NCI-H146 treated with DMSO at 0.1 percent for 48 hours (cell line): ENCODE measurements at regions not wholly inside any gene's neighbourhood (a gene's known extent, or its start where the extent isn't known, plus 50 kb on each side); places are given as distances from the start of the nearest gene placed in this dataset.

Experiments used
- DNase-seq: peaks from one replicate; lab custom pipeline; 2025; ENCODE audit not compliant: unreplicated experiment; lab: John Stamatoyannopoulos, UW

DNA sequence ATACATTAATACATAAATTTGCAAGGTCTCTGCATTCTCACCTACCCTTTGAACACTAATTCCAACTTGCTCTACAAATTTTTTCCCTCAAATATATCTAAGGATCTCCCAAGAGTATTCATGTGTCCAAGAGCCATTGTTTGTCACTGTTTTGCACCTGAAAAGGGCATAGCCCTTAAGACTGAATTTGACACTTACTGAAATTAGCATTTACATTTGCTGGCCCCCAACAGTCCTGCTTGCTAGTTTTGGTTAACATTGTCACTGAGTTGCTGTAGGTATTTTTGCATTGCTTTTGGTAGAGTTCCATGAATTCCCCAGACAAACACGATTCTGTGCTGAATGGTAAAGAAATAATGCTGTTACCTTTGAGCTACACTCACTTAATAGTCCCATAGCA lies 57.3 kb downstream of the KCNA4 start:
- DNase-seq, result no peak

DNA sequence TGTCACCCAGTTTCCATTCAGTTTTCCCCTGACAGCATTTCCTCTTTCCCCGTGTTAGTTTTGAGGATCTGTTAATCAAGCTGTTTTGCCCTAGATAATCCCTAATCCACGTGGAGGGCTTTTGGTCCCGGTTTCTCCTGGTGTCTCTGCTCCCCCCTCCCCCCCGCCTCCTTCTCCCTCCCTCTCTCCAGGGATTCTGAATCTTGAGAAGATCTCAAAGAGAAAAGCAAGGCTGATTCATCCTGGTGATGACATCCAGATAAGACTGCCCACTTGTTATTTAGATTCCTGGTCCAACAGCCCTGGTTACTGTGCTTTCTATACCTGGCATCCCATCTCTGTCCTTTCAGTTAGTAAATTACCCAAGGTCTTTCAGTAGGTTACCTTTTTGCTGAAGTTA lies 59.4 kb downstream of the KCNA4 start:
- no peak for DNase-seq

DNA sequence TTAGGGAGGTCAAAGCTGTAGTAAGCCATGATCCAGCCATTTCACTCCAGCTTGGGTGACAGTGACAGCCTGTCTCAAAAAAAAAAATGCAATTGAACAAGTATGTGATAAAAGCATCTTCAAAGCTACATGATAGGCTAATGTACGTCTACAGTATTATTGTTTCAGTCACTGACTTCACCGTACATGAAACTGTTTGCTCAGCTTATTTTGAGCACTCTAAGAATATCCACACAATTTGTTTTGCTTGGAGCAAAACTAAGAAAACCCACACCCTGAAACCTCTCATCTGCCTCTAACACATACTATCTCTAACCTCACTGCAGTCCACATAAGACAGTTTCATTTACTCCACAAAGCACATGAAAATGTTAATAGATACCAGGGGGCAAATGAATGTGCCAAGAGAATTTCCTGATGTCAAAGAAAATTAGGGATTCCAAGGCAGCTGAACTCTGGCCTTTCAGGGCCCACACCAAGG lies 60.7 kb downstream of the KCNA4 start:
- DNase-seq, result no peak

DNA sequence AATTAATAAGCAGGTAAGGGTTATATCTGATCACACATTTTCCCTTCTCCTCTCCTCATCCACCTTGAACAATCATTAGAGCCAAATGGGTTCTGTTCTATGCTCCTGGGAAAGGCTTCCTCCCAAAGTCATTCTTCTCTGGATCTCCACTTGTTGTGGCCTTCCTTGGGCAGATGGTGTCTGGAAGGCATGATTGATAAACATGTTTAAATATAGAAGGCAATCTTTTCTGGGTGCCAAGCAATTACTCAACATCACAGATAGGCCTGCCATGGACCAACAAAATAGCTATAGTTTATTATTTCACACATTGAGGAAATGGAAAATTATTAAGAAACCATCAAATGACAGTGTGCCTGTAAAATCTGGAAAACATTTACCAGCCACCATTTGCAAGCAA lies 73.5 kb downstream of the KCNA4 start:
- DNase-seq, result no peak

DNA sequence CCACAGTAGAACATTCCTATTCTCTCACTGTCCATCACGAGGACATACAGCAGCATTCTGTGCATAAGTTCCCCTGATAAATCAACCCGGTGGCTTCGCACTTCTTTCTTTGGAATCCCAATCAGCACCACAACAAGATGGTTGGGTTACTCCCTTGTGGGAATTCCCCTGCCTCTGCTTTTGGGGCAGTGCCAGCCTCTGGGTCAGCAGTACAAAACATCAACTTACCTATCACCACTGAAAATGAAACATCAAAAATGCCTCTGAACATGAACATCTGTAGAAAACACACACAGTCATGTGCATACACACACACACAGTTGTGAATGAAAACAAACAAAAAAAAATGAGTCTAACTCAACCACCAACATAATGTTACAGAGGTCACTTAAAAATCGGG lies 79.3 kb downstream of the KCNA4 start:
- no peak for DNase-seq

DNA sequence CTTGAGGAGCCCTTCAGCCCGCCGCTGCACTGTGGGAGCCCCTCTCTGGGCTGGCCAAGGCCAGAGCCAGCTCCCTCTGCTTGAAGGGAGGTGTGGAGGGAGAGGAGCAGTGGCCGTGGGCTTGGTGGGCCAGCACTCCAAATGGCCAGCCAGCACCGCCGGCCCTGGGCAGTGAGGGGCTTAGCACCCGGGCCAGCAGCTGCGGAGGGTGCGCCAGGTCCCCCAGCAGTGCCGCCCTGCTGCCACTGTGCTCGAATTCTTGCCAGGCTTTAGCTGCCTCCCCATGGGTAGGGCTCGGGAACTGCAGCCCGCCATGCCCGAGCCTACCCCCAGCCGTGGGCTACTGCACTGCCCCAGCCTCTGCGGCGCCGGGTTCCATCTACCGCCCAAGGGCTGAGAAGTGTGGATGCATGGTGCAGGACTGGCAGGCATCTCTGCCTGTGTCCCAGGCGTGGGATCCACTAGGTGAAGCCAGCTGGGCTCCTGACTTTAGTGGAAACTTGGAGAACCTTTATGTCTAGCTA lies 82.7 kb downstream of the KCNA4 start:
- DNase-seq, result no peak

DNA sequence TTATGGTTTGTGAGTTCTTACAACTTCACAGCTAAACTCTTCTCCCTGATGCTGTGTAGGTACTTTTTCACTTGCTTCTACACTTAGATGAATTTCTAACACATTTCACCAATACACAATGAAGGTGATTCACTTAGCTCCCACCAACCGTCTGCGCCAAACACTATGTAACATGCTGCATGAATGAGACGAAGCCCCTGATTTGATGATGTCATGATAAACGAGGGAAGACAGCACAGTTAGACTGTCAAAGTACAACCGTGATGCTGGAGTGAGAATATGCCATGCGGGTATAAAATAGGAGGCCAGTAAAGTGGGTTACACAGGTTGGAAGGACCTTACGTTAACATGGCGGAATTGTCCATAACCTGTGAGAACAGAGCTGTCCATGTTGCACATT lies 100.8 kb downstream of the KCNA4 start:
- DNase-seq, result no peak

DNA sequence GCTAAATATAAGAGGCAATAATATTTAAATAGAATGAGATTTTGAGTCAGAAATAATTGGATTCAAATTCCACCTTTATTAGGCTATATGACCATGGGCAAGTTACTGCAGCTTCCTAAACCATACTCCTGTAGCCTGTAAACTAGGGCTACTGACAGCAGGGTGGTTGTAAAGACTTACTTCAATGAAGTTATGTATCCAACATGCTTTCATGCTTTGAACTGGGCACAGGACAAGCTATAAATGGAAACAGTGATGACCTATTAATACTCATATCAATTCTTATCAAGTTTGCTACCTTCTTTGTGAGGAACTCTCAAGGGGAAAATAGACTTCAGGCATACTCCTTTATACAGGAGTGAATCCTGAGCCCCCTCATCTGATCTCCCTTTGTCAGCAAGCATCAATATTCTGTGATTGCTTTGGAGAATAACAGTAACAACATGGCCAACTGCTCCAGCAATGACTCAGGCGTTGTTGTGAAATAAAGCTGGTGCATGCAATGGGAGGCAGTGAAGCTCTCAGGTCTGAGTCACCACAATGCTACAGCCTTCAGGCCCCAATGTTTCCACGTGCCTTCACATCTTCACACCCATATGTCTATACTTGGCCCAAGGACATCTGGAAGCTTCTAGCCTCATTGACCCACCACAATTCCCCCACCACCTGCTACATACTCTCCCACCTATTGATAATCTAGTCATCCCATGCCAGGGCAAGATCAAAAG lies 102.5 kb downstream of the KCNA4 start:
- DNase-seq, result no peak

DNA sequence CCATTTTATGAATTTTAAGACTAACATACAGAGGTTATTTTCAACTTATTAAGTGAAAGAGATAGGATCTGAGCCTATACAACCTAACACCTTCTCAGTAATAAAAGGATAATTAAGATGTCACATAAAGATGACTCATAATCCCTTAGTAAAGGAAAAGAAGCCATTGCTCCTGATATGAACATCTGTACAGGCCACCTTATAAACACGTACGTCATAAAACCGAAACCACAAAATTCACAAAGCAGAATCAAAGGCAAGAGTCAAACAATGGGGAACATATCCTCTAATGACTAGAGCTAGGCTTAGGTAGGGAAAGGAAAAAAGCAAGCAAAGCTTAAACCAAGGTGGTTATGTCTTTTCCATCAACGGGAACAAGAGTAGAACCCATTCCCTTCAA lies 103.5 kb downstream of the KCNA4 start:
- no peak for DNase-seq

DNA sequence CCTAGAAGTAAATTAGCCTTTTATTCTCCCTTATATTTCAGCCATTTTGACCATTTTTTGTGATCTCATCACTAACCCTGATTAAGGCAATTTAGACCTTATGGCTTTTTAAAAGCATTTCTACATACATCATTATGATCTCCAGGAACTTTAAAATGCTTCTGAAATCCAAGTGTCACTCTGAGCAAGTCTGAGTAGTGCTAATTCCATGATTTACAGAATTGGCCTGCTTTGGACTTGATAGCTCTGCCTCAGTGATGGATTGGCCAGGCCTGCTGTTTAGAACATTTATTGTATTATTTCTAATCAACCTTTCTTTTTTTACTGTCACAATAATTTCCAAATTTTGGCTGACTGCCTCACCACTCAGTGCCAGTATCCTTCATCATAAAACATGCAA lies 116.4 kb downstream of the KCNA4 start:
- no peak for DNase-seq

DNA sequence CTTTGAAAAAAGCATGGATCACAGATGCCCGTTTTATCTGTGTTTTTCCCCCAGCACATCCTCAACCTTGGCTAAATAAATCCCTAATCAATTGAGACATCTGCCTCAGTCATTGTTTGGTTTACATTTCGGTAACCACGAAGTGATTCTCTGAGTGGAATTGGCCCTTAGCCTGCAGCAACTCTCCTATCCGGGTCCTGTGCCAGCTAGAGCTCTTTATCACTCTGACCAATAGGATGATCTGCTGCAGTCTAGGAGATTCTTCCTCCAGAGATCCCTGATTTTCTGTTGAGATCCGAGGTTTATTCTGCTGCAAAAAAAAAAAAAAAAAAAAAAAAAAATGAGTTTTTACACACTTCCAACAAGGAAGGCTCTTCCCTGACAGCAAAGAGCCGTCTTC lies 137.3 kb downstream of the KCNA4 start:
- DNase-seq, result no peak

DNA sequence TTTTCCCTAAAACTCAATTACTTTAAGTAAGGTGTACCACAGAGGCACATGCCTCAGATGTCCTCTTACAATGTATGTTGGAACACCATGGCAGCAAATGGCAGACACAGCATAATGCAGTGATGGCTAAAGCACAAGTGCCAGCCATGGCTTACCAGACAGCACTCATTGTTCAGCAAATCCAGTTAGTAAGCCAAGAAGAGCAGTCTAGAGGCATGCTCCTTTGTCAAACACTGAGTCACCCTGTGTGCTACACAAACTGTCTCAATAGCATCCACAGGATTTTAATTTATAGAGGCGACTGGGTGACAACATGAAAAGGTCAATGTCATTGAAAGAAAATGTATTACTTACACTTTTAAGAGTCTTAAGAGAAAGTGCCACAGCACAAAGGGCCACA lies 140.6 kb downstream of the KCNA4 start:
- no peak for DNase-seq

DNA sequence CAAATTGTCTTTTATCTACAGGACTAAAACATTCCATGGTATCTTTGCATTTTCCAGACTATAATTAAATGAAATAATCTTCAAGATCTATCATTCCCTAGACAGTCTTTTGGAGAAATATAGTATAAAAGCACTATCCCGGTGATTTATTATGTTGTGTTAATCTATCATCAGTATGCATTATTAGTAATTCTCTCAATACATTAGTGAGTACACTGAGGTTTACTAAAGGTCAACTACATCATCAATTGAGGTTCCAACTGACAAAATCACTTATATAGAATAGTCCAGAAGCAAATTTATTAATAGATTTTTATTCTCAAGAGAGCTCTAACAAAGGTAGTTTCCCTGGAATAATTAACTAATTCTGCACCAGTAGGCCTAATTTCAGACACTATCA lies 169.6 kb downstream of the KCNA4 start:
- DNase-seq, result no peak

DNA sequence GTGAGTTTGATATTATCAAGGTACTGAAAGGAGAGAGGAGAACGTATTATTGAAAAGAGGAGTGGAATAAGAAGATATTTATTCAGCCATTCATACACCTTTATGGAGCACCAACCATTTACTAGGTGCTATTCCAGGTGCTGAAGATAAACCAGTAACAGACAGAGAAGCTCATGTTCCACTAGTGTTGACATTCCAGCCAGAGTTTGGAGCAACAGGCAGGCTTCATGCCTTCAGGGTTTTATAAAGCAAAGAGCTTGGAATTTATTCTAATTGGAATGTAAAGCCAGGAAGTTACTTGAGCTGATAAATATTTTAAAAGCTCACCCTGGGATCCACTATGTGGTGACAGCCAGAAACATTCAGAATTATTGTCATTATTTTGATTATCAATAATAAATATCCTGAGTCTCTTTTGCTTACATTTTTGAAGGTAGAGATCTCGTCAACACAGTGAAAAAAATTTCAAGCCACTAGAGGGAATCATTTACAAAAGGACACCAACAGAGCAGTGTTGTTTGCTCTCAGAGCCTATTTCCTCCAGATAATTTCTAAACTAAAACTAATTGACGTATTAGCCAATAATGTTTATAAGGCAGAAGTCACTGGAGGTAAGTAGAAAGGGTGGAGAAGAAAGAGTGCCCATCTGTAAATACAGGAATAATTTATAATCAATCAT lies 172.0 kb downstream of the KCNA4 start:
- no peak for DNase-seq

DNA sequence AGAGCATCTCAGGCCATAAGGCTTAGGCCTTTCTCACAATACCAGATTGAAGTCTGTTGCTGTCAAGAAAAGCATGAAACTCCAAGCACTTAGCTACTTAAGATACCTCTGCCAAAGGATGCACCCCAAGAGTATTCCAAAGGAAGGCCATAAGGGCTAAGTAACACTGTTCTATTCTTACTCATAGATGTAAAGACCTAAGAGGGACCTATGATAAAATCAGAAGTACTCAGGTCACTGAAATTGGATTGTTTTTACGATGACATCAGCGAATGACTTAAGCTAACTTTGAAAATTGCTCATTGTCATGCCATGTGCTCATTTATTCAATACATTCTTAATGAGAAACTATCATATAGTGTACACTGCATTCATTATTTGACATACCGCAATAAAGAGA lies 172.8 kb downstream of the KCNA4 start:
- DNase-seq, result no peak

DNA sequence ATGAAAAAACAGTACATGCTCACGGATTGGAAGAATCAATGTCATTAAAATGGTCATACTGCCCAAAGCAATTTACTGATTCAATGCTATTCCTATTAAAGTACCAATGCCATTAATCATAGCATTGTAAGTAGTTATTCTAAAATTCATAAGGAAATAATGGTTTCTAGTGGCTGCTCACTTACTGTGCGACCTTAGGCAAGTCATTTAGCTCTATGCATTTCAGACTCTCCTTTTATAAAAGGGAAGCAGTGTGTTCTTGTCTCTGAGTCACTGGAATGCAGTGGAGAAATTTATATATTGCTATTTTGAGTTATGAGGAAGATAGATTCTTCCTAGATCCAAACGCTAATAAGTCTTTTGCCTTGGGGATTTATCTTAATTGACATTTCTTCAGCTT lies 174.8 kb downstream of the KCNA4 start:
- no peak for DNase-seq

DNA sequence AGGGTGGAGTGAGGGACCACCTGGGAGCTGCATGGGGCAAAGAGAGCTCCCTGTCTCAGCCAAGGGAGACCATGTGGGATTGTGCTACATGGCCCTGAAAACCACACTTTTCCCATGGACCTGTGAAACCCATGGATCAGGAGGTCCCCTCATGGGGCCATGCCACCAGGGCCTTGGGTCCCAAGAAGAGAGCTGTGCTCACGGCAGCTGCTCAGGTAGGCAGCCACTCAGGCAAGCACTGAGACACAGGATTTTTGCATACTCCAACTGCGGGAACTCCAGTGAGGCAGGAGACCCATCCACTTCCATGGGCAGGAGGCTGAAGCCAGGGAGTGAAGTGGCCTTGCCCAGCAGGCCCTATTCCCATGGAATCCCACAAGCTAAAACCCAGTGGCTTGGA lies 190.0 kb downstream of the KCNA4 start:
- DNase-seq, result no peak

DNA sequence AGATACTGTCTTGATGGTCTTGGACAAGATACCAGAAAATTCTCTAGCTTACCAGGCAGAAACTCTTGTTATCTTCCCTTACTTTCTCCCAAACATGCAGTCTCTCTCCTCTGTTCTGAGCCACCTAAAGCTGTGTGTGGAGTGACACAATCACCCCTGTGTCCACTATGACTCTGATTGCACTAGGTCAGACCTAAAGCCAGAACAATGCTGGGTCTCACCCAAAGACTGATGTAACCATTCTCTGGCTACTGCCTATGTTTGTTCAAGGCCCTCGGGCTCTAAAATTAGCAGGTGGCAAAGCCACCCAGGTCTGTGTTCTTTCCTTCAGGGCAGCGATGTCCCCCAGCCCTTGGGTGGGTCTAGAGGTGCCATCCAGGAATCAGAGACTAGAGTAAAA lies 200.5 kb downstream of the KCNA4 start:
- DNase-seq, result no peak

DNA sequence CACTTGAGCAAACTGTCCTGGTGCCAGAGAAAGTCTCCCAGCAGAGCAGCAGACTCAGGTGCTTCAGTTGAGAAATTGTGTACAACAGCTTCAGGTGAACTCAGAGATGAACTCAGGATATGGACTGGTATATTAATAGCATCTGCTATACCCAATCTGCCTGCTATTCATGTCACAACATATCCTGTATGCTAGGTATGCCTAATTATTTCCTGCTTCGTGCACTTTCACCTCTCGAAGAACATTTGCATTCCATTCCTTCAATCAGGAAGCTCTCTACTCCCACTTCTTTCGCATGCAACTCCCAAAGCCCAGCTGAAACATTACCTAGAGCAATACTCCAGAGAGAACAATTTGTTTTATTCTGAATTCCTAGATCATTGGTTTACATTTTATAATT lies 207.7 kb downstream of the KCNA4 start:
- DNase-seq, result no peak

DNA sequence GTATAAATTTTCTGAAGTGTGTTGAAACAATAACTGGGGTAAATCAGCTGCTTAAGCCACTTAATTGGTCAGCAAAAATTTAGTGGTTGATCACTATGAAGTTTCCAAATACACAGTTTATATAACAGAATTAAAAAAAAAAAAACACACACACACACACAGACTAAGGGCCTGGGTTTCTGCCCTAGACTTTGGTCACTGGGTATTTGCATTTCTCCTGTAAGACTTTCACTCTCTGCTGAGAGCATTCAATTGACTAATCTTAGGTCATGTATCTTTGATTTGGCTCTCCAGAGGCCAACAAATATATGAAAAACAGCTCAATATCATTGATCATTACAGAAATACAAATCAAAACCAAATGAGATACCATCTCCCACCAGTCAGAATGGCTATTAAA lies 214.3 kb downstream of the KCNA4 start:
- no peak for DNase-seq

DNA sequence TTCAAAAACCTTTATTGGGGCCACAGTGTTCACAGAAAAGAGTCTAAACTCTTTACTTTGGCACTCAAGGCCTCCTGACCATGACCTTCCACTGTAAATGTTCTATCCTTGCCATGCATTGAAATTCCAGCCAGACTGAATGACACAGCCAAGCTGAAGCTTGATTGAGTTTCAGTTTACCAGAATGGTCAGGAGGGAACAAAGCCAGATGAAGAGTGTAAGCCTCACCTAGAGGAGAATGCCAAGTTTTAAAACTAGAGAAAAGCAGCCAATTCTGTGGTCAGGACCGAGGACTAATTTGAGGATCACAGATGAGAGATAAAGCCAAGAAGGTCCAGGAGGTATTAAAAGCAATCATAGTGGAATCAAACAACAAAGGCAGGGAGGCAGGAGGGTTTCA lies 215.3 kb downstream of the KCNA4 start:
- no peak for DNase-seq

DNA sequence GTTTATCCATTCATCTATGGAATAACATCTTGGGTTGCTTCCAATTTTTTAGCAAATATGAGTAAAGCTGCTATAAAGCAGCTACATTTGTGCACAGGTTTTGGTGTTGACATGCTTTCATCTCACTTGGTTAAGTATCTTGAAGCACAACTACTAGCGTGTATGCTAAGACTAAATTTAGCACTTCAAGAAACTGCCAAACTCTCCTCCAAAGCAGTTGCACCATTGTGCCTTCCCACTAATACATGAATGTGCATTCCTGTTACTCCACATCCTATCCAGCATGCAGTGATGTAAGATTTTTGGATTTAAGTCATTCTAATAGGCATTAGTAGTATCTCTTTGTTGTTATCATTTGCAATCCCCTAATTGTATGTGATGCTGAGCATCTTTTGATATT lies 230.7 kb downstream of the KCNA4 start:
- DNase-seq, result no peak

DNA sequence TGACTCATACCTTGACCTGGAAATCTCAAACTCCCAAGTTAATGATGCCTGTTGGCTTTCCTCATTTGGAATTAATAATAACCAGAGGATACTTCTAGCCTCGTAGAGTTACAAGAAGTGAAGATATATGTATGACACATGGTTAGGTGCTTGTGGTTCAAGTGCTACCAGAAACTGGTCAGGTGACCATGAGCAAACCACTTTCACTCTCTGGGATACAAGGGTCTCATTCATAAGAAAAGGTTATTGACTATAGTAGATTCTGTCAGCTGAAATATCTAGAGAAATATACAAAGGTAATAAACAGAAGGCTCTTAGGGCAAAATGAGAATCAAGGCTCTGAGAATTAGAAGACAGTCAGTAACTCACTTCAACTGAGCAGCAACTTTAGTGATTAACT lies 233.3 kb downstream of the KCNA4 start:
- no peak for DNase-seq
